ENCODE measurements at regions not wholly inside any gene's neighbourhood (a gene's known extent, or its start where the extent isn't known, plus 50 kb on each side); places are given as distances from the start of the nearest gene placed in this dataset.
"Not testable (repeated sequence)": the region's sequence is repeated elsewhere in the genome, so short reads cannot be mapped to it uniquely, and the experiment has no call there.

- no peak overlapping the region for H3K4me3 ChIP-seq (ENCODE audit: low read depth, low read length)
- no peak for TF ChIP-seq CTCF (IDR thresholded peaks at IDR 0.05; ENCODE audit: low read depth, low read length, missing control alignments)
- in situ Hi-C loops (cut with HindIII; ENCODE audit: low sequenced_read_pairs) = no loop called here
- no peak for DNase-seq (ENCODE audit: low read depth)
Observed at GRCh38 chr18:47370052-47370451, 118.6 kb upstream of the SKOR2 start.

GRCh38 chr18:47354061-47354460 is 102.6 kb upstream of the SKOR2 start:
- H3K4me3 ChIP-seq (ENCODE audit: low read depth, low read length); DNase-seq (ENCODE audit: low read depth); in situ Hi-C loops (cut with HindIII; ENCODE audit: low sequenced_read_pairs): not testable (repeated sequence)

GRCh38 chr18:47346016-47346415 is 94.6 kb upstream of the SKOR2 start:
- DNase-seq (ENCODE audit: low read depth) = no peak
- in situ Hi-C loops (cut with HindIII; ENCODE audit: low sequenced_read_pairs) = no loop called here
- TF ChIP-seq CTCF (IDR thresholded peaks at IDR 0.05; ENCODE audit: low read depth, low read length, missing control alignments) = no peak
- H3K4me3 ChIP-seq (ENCODE audit: low read depth, low read length) = no peak overlapping the region

- no peak for TF ChIP-seq CTCF (IDR thresholded peaks at IDR 0.05; ENCODE audit: low read depth, low read length, missing control alignments)
- no peak for DNase-seq (ENCODE audit: low read depth)
- H3K4me3 ChIP-seq (ENCODE audit: low read depth, low read length) = no peak overlapping the region
- in situ Hi-C loops (cut with HindIII; ENCODE audit: low sequenced_read_pairs) = no loop called here
Observed at GRCh38 chr18:47345291-47345690, 93.8 kb upstream of the SKOR2 start.

GRCh38 chr18:47343291-47343690 is 91.8 kb upstream of the SKOR2 start:
- no peak for DNase-seq (ENCODE audit: low read depth)
- no peak overlapping the region for H3K4me3 ChIP-seq (ENCODE audit: low read depth, low read length)
- in situ Hi-C loops (cut with HindIII; ENCODE audit: low sequenced_read_pairs) = no loop called here
- TF ChIP-seq CTCF (IDR thresholded peaks at IDR 0.05; ENCODE audit: low read depth, low read length, missing control alignments) = no peak

GRCh38 chr18:47342566-47342965 is 91.1 kb upstream of the SKOR2 start:
- DNase-seq (ENCODE audit: low read depth) = no peak
- no peak overlapping the region for H3K4me3 ChIP-seq (ENCODE audit: low read depth, low read length)
- TF ChIP-seq CTCF (IDR thresholded peaks at IDR 0.05; ENCODE audit: low read depth, low read length, missing control alignments) = no peak
- in situ Hi-C loops (cut with HindIII; ENCODE audit: low sequenced_read_pairs) = no loop called here

GRCh38 chr18:47341678-47342077 is 90.2 kb upstream of the SKOR2 start:
- H3K4me3 ChIP-seq (ENCODE audit: low read depth, low read length) = no peak overlapping the region
- TF ChIP-seq CTCF (IDR thresholded peaks at IDR 0.05; ENCODE audit: low read depth, low read length, missing control alignments) = no peak
- in situ Hi-C loops (cut with HindIII; ENCODE audit: low sequenced_read_pairs) = no loop called here
- DNase-seq (ENCODE audit: low read depth) = no peak

Measured in astrocyte of the cerebellum (primary cell).